ENCODE measurements at regions not wholly inside any gene's neighbourhood (a gene's known extent, or its start where the extent isn't known, plus 50 kb on each side); places are given as distances from the start of the nearest gene placed in this dataset.

GRCh38 chr1:83694449-83694848 lies 304.5 kb downstream of the TTLL7 start:
- DNase-seq (no peak), ATAC-seq (ENCODE audit: poor library complexity) (no peak)
- intact Hi-C loops (cut with DNase I) = no loop called here

GRCh38 chr1:83693427-83694126 lies 305.4 kb downstream of the TTLL7 start:
- intact Hi-C loops (cut with DNase I) = no loop called here
- DNase-seq (no peak), ATAC-seq (ENCODE audit: poor library complexity) (peak; percentile 60)

- peak; percentile 63 for ATAC-seq (ENCODE audit: poor library complexity)
- intact Hi-C loops (cut with DNase I) = no loop called here
- DNase-seq = no peak
Measured at GRCh38 chr1:83692524-83693381, 306.2 kb downstream of the TTLL7 start.

- DNase-seq (no peak), ATAC-seq (ENCODE audit: poor library complexity) (no peak)
- intact Hi-C loops (cut with DNase I) = no loop called here
Measured at GRCh38 chr1:83691953-83692500, 306.9 kb downstream of the TTLL7 start.

GRCh38 chr1:83689921-83690868 lies 308.7 kb downstream of the TTLL7 start:
- ATAC-seq (ENCODE audit: poor library complexity) (no peak), DNase-seq (no peak)
- intact Hi-C loops (cut with DNase I) = no loop called here

GRCh38 chr1:83682132-83682531 lies 316.8 kb downstream of the TTLL7 start:
- intact Hi-C loops (cut with DNase I) = no loop called here
- DNase-seq (no peak), ATAC-seq (ENCODE audit: poor library complexity) (no peak)

GRCh38 chr1:83676106-83676505 lies 322.8 kb downstream of the TTLL7 start:
- ATAC-seq (ENCODE audit: poor library complexity) = no peak
- intact Hi-C loops (cut with DNase I) = no loop called here
- no peak for DNase-seq

GRCh38 chr1:83673312-83673711 lies 325.6 kb downstream of the TTLL7 start:
- DNase-seq (no peak), ATAC-seq (ENCODE audit: poor library complexity) (no peak)
- intact Hi-C loops (cut with DNase I) = no loop called here

GRCh38 chr1:83671586-83671985 lies 327.3 kb downstream of the TTLL7 start:
- intact Hi-C loops (cut with DNase I) = no loop called here
- DNase-seq (no peak), ATAC-seq (ENCODE audit: poor library complexity) (no peak)

GRCh38 chr1:83670909-83671565 lies 327.9 kb downstream of the TTLL7 start:
- DNase-seq (no peak), ATAC-seq (ENCODE audit: poor library complexity) (no peak)
- intact Hi-C loops (cut with DNase I) = no loop called here

- DNase-seq (no peak), ATAC-seq (ENCODE audit: poor library complexity) (peak; percentile 51)
- intact Hi-C loops (cut with DNase I) = no loop called here
Measured at GRCh38 chr1:83641796-83642443, 357.0 kb downstream of the TTLL7 start.

- peak; percentile 51 for ATAC-seq (ENCODE audit: poor library complexity)
- DNase-seq = no peak
- intact Hi-C loops (cut with DNase I) = no loop called here
Measured at GRCh38 chr1:83641206-83641658, 357.7 kb downstream of the TTLL7 start.

- intact Hi-C loops (cut with DNase I) = no loop called here
- ATAC-seq (ENCODE audit: poor library complexity) (no peak), DNase-seq (no peak)
Measured at GRCh38 chr1:83639785-83640184, 359.1 kb downstream of the TTLL7 start.

GRCh38 chr1:83637586-83637985 lies 361.3 kb downstream of the TTLL7 start:
- intact Hi-C loops (cut with DNase I) = no loop called here
- no peak for ATAC-seq (ENCODE audit: poor library complexity)
- no peak for DNase-seq

GRCh38 chr1:83637009-83637408 lies 361.9 kb downstream of the TTLL7 start:
- ATAC-seq (ENCODE audit: poor library complexity) = peak; percentile 75
- intact Hi-C loops (cut with DNase I) = no loop called here

GRCh38 chr1:83632906-83633305 lies 366.0 kb downstream of the TTLL7 start:
- no peak for ATAC-seq (ENCODE audit: poor library complexity)
- DNase-seq = no peak
- intact Hi-C loops (cut with DNase I) = no loop called here

More at GRCh38 chr1:83637009-83637408, 361.9 kb downstream of the TTLL7 start:
- DNase-seq = no peak

- DNase-seq (no peak), ATAC-seq (ENCODE audit: poor library complexity) (no peak)
- intact Hi-C loops (cut with DNase I) = no loop called here
Measured at GRCh38 chr1:83631851-83632250, 367.1 kb downstream of the TTLL7 start.

- intact Hi-C loops (cut with DNase I) = no loop called here
- ATAC-seq (ENCODE audit: poor library complexity) = no peak
- DNase-seq = no peak
Measured at GRCh38 chr1:83627045-83627444, 371.9 kb downstream of the TTLL7 start.
